ENCODE measurements at regions not wholly inside any gene's neighbourhood (a gene's known extent, or its start where the extent isn't known, plus 50 kb on each side); places are given as distances from the start of the nearest gene placed in this dataset.

DNA sequence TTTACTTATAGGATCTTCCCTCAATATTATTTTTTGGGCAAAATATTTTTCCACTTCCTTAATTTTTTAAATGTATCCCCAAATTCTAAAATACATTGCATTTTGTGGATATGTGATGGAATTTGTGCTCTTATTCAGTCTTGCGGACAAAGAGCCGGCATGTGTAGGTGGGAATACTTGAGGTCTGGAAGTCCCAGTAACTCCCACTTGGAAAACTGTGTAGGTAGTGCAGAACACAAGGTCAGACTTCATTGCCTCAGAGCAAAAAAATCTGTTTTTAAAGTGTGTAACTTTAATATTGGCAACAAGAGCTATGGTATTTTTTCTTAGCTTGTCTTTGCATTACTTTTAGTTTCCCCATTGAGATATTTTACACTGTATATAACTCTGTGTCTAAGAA lies 68.5 kb upstream of the SEMA3A start:
- no peak for TF ChIP-seq CTCF (conservative IDR thresholded peaks at IDR 0.05; ENCODE audit: low read length)
- TF ChIP-seq EZH2phosphoT487 (IDR thresholded peaks at IDR 0.05; ENCODE audit: borderline replicate concordance, low read depth, low read length): no peak
